NCI-H345 treated with DMSO at 0.1 percent for 48 hours (cell line): ENCODE measurements at regions not wholly inside any gene's neighbourhood (a gene's known extent, or its start where the extent isn't known, plus 50 kb on each side); places are given as distances from the start of the nearest gene placed in this dataset.

Experiments
- DNase-seq: peaks from one replicate; lab custom pipeline; 2025; ENCODE audit not compliant: unreplicated experiment; lab: John Stamatoyannopoulos, UW

- DNase-seq, result no peak
These were observed 115.4 kb upstream of the NAV2 start for GRCh38 chr11:19597206-19597605.

GRCh38 chr11:19595840-19596751, 116.5 kb upstream of the NAV2 start:
- DNase-seq, result no peak

GRCh38 chr11:19595499-19595839, 117.2 kb upstream of the NAV2 start:
- DNase-seq, result no peak

- DNase-seq, result no peak
These were observed 118.3 kb upstream of the NAV2 start for GRCh38 chr11:19594326-19594725.

- no peak for DNase-seq
These were observed 119.8 kb upstream of the NAV2 start for GRCh38 chr11:19592842-19593241.

- DNase-seq, result no peak
These were observed 122.9 kb upstream of the NAV2 start for GRCh38 chr11:19589567-19590260.

GRCh38 chr11:19587979-19588378, 124.7 kb upstream of the NAV2 start:
- DNase-seq, result no peak

- no peak for DNase-seq
These were observed 132.0 kb upstream of the NAV2 start for GRCh38 chr11:19580646-19581045.

- no peak for DNase-seq
These were observed 132.7 kb upstream of the NAV2 start for GRCh38 chr11:19579957-19580356.

GRCh38 chr11:19578871-19579270, 133.8 kb upstream of the NAV2 start:
- DNase-seq, result no peak

- no peak for DNase-seq
These were observed 134.5 kb upstream of the NAV2 start for GRCh38 chr11:19577976-19578619.

- no peak for DNase-seq
These were observed 135.2 kb upstream of the NAV2 start for GRCh38 chr11:19577391-19577975.

GRCh38 chr11:19576903-19577302, 135.7 kb upstream of the NAV2 start:
- DNase-seq, result no peak

GRCh38 chr11:19576054-19576453, 136.6 kb upstream of the NAV2 start:
- no peak for DNase-seq

GRCh38 chr11:19574916-19575315, 137.7 kb upstream of the NAV2 start:
- no peak for DNase-seq

GRCh38 chr11:19573666-19574065, 139.0 kb upstream of the NAV2 start:
- DNase-seq, result peak; percentile 18

GRCh38 chr11:19571906-19572305, 140.7 kb upstream of the NAV2 start:
- DNase-seq, result no peak

- no peak for DNase-seq
These were observed 141.7 kb upstream of the NAV2 start for GRCh38 chr11:19570889-19571288.

- no peak for DNase-seq
These were observed 144.6 kb upstream of the NAV2 start for GRCh38 chr11:19567996-19568395.

GRCh38 chr11:19566583-19567379, 145.9 kb upstream of the NAV2 start:
- no peak for DNase-seq

- no peak for DNase-seq
These were observed 147.0 kb upstream of the NAV2 start for GRCh38 chr11:19565639-19566038.
